ENCODE measurements at regions not wholly inside any gene's neighbourhood (a gene's known extent, or its start where the extent isn't known, plus 50 kb on each side); places are given as distances from the start of the nearest gene placed in this dataset.
A peak's percentile ranks its signal among the peaks of the same experiment; 100 is the strongest.

DNA sequence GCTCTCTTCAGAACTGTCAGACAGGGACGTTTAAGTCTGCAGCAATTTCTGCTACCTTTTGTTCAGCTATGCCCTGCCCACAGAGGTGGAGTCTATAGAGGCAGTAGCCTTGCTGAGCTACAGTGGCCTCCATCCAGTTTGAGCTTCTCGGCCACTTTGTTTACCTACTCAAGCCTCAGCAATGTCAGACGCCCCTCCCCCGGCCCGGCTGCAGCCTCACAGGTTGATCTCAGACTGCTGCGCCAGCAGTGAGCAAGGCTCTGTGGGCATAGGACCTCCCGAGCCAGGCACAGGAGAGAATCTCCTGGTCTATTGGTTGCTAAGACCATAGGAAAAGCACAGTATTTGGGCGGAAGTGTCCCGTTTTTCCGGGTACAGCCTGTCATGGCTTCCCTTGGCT lies 89.9 kb upstream of the PDC start:
- DNase-seq (ENCODE audit: low read depth): no peak
- Histone ChIP-seq H3K4me3 (ENCODE audit: low read length) (no peak overlapping the region), H3K9me3 (ENCODE audit: control insufficient read depth, low read length) (peaks cover 12% of the 10 kb centered on the region), H3K27me3 (replicated peaks; ENCODE audit: control insufficient read depth, insufficient read depth, low read length) (no peaks in the 10 kb centered on the region), H3K4me1 (ENCODE audit: control insufficient read depth, insufficient read depth, low read length) (no peaks in the 10 kb centered on the region), H3K9ac (ENCODE audit: low read length) (no peak overlapping the region), H3K36me3 (ENCODE audit: control insufficient read depth, insufficient read depth, low read length, severe bottlenecking) (no peaks in the 10 kb centered on the region)

DNA sequence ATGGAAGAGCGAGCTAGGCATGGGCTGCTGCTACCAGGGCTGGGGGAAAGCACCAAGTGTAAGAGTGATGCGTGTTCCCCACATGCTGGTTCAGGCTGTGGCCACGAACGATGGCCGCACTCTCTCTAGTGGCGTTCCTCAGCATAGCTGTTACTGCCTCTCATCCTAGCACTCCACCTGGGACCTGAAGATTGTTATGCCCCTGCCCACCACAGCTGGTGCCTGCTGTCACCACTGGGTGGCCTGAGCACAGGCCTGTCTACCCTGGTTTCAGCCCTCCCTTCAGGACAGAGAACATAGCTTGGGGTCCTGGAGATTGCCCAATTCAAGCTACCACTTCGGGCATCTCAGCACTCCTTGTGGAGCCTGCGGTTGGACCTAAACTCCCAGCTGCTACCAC lies 80.1 kb upstream of the PDC start:
- Histone ChIP-seq H3K9ac (ENCODE audit: low read length) (no peak overlapping the region), H3K4me3 (ENCODE audit: low read length) (no peak overlapping the region)

DNA sequence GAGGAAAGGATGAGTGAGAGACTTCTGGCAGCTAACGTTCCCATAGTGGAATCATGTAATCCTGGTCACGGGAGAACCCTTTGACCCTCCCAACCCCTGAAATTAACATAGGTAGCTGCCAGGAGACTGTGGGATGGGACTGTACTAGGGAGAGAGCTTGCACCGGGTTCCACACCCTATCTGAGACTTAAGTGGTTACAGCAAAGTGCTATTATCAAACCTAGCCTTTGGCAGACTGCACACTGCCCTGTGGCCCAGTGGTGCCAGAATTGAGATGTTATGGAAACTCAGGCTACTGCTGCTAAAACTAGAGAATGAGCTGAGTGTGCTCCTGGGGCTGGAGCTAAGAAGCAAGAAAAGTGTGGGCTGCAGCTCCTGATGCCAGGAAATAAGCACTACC lies 79.6 kb upstream of the PDC start:
- no peak overlapping the region for H3K4me3 ChIP-seq (ENCODE audit: low read length)
- DNase-seq (ENCODE audit: low read depth): no peak

More for the DNA sequence above, 80.1 kb upstream of the PDC start:
- no peaks in the 10 kb centered on the region for H3K27me3 ChIP-seq (replicated peaks; ENCODE audit: control insufficient read depth, insufficient read depth, low read length)
- no peaks in the 10 kb centered on the region for H3K36me3 ChIP-seq (ENCODE audit: control insufficient read depth, insufficient read depth, low read length, severe bottlenecking)
- H3K4me1 ChIP-seq (ENCODE audit: control insufficient read depth, insufficient read depth, low read length): peaks cover 17% of the 10 kb centered on the region
- peaks cover 11% of the 10 kb centered on the region for H3K9me3 ChIP-seq (ENCODE audit: control insufficient read depth, low read length)
- no peak for DNase-seq (ENCODE audit: low read depth)

GRCh38 chr1:186536273-186536890 lies 75.5 kb upstream of the PDC start:
- peak; percentile 49 for DNase-seq (ENCODE audit: low read depth)

More for the DNA sequence above, 79.6 kb upstream of the PDC start:
- Histone ChIP-seq H3K9ac (ENCODE audit: low read length) (no peak overlapping the region), H3K27me3 (replicated peaks; ENCODE audit: control insufficient read depth, insufficient read depth, low read length) (no peaks in the 10 kb centered on the region), H3K36me3 (ENCODE audit: control insufficient read depth, insufficient read depth, low read length, severe bottlenecking) (no peaks in the 10 kb centered on the region), H3K4me1 (ENCODE audit: control insufficient read depth, insufficient read depth, low read length) (peaks cover 22% of the 10 kb centered on the region), H3K9me3 (ENCODE audit: control insufficient read depth, low read length) (peaks cover 11% of the 10 kb centered on the region)

GRCh38 chr1:186535388-186536133 lies 74.6 kb upstream of the PDC start:
- peak overlapping the region; percentile 27 for H3K4me3 ChIP-seq (ENCODE audit: low read length)
- peaks cover 34% of the 10 kb centered on the region for H3K4me1 ChIP-seq (ENCODE audit: control insufficient read depth, insufficient read depth, low read length)
- H3K27me3 ChIP-seq (replicated peaks; ENCODE audit: control insufficient read depth, insufficient read depth, low read length): no peaks in the 10 kb centered on the region
- H3K9ac ChIP-seq (ENCODE audit: low read length): peak overlapping the region; percentile 30
- H3K36me3 ChIP-seq (ENCODE audit: control insufficient read depth, insufficient read depth, low read length, severe bottlenecking): no peaks in the 10 kb centered on the region
- H3K9me3 ChIP-seq (ENCODE audit: control insufficient read depth, low read length): no peaks in the 10 kb centered on the region
- peak; percentile 97 for DNase-seq (ENCODE audit: low read depth)

More at GRCh38 chr1:186536273-186536890, 75.5 kb upstream of the PDC start:
- peak overlapping the region; percentile 30 for H3K9ac ChIP-seq (ENCODE audit: low read length)
- H3K36me3 ChIP-seq (ENCODE audit: control insufficient read depth, insufficient read depth, low read length, severe bottlenecking): no peaks in the 10 kb centered on the region
- H3K27me3 ChIP-seq (replicated peaks; ENCODE audit: control insufficient read depth, insufficient read depth, low read length): no peaks in the 10 kb centered on the region
- no peaks in the 10 kb centered on the region for H3K9me3 ChIP-seq (ENCODE audit: control insufficient read depth, low read length)
- peak overlapping the region; percentile 27 for H3K4me3 ChIP-seq (ENCODE audit: low read length)
- H3K4me1 ChIP-seq (ENCODE audit: control insufficient read depth, insufficient read depth, low read length): peaks cover 38% of the 10 kb centered on the region

DNA sequence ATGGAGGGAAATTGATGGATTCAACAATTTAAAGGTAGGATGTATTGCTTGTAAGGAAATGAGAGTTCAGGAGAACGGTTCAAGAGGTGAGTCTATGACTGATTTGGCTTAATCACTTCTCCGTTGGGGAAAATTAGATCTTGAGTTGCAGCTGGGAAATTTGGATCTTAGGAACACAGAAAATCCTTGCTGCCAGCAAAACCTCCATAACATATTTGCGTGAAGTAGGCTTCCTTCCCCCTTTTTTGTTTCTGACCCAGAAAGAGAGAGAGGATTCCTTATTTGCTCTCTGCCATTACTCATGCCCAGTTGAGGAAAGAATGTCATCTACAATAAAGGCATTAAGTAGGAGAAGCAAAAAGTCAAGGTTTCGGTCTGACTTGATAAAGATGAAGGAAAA lies 73.5 kb upstream of the PDC start:
- H3K27me3 ChIP-seq (replicated peaks; ENCODE audit: control insufficient read depth, insufficient read depth, low read length): no peaks in the 10 kb centered on the region
- H3K9me3 ChIP-seq (ENCODE audit: control insufficient read depth, low read length): no peaks in the 10 kb centered on the region
- no peak for DNase-seq (ENCODE audit: low read depth)
- H3K4me3 ChIP-seq (ENCODE audit: low read length): no peak overlapping the region
- no peak overlapping the region for H3K9ac ChIP-seq (ENCODE audit: low read length)
- no peaks in the 10 kb centered on the region for H3K36me3 ChIP-seq (ENCODE audit: control insufficient read depth, insufficient read depth, low read length, severe bottlenecking)
- H3K4me1 ChIP-seq (ENCODE audit: control insufficient read depth, insufficient read depth, low read length): peaks cover 32% of the 10 kb centered on the region

DNA sequence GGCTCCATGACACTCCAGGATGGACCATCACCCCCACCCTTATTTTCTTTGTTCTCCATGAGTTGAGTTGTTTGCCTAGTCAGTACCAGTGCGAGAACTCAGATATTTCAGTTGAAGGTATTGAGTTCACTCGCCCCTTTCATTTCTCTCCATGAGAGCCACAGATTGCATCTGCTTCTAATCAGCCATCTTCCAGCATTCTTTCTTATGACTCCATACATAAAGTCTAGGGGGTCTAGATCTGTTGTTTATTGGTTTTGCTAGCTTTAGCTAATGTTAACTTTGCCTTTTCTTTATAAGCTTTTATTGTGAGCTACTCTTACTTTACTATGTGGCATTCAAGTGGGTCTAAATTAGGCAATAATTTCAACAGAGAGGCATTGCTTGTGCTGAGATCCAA lies 71.6 kb upstream of the PDC start:
- H3K9me3 ChIP-seq (ENCODE audit: control insufficient read depth, low read length): no peaks in the 10 kb centered on the region
- no peak overlapping the region for H3K4me3 ChIP-seq (ENCODE audit: low read length)
- no peak for DNase-seq (ENCODE audit: low read depth)
- H3K4me1 ChIP-seq (ENCODE audit: control insufficient read depth, insufficient read depth, low read length): peaks cover 32% of the 10 kb centered on the region
- H3K36me3 ChIP-seq (ENCODE audit: control insufficient read depth, insufficient read depth, low read length, severe bottlenecking): no peaks in the 10 kb centered on the region
- H3K9ac ChIP-seq (ENCODE audit: low read length): no peak overlapping the region
- H3K27me3 ChIP-seq (replicated peaks; ENCODE audit: control insufficient read depth, insufficient read depth, low read length): no peaks in the 10 kb centered on the region

DNA sequence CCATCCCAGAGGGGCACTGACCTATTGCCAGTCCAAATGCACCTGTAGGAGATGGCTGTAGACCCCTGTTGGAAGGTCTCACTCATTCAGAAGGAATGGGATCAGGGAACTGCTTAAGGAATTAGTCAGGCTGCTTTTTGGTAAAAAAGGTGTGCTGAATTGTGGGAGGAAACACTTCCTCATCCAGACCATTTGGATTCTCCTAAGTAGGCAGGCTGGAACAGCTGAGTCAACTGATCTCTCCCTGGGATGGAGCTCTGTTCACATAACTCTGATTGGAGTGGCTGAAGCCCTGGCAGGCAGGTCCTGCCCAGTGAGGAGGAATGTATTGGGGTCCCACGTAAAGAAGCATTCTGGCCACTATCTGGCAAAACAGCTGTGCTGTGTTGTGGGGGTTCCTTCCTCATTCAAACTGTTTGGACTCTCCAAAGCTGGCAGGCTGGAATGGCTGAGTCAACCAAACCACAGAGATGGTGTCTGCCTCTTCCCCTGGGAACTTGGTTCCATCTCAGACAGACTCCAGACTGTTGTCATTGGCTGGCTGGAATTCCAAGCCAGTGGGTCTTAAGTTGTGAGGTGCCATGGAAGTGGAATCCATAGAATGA lies 70.7 kb upstream of the PDC start:
- H3K9ac ChIP-seq (ENCODE audit: low read length): no peak overlapping the region
- DNase-seq (ENCODE audit: low read depth): no peak
- H3K9me3 ChIP-seq (ENCODE audit: control insufficient read depth, low read length): no peaks in the 10 kb centered on the region
- no peak overlapping the region for H3K4me3 ChIP-seq (ENCODE audit: low read length)
- peaks cover 27% of the 10 kb centered on the region for H3K4me1 ChIP-seq (ENCODE audit: control insufficient read depth, insufficient read depth, low read length)
- no peaks in the 10 kb centered on the region for H3K36me3 ChIP-seq (ENCODE audit: control insufficient read depth, insufficient read depth, low read length, severe bottlenecking)
- H3K27me3 ChIP-seq (replicated peaks; ENCODE audit: control insufficient read depth, insufficient read depth, low read length): no peaks in the 10 kb centered on the region

DNA sequence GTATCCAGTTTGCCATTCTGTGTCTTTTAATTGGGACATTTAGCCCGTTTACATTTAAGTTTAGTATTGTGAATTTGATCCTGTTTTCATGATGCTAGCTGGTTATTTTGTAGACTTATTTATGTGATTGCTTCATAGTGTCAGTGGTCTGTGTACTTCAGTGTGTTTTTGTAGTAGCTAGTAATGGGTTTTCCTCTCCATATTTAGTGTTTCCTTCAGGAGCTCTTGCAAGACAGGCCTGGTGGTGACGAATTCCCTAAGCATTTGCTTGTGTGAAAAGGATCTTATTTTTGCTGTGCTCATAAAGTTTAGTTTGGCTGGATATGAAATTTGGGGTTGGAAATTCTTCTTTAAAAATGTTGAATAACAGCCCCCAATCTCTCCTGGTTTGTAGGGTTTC lies 69.2 kb upstream of the PDC start:
- no peak overlapping the region for H3K4me3 ChIP-seq (ENCODE audit: low read length)
- H3K9me3 ChIP-seq (ENCODE audit: control insufficient read depth, low read length): no peaks in the 10 kb centered on the region
- H3K27me3 ChIP-seq (replicated peaks; ENCODE audit: control insufficient read depth, insufficient read depth, low read length): no peaks in the 10 kb centered on the region
- peaks cover 12% of the 10 kb centered on the region for H3K4me1 ChIP-seq (ENCODE audit: control insufficient read depth, insufficient read depth, low read length)
- DNase-seq (ENCODE audit: low read depth): no peak
- H3K9ac ChIP-seq (ENCODE audit: low read length): no peak overlapping the region
- no peaks in the 10 kb centered on the region for H3K36me3 ChIP-seq (ENCODE audit: control insufficient read depth, insufficient read depth, low read length, severe bottlenecking)

DNA sequence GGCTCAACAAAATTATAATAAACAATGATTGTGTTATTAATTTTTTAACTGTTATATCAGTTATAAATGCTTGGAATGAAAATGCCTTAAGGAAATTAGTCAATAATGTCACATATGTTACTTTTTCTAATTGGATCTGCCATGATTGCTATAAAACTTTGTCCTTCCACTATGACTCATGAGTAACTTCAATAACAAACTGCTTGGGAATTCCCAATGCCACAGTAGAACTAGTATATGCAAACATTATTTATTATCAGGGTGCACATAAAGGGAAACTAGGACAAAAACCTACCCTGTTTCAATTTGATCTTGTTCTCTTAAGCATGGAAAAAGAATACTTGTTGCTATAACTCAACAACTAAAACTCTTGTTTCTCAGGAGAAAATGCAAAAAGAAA lies 59.1 kb upstream of the PDC start:
- H3K27me3 ChIP-seq (replicated peaks; ENCODE audit: control insufficient read depth, insufficient read depth, low read length): no peaks in the 10 kb centered on the region
- no peaks in the 10 kb centered on the region for H3K36me3 ChIP-seq (ENCODE audit: control insufficient read depth, insufficient read depth, low read length, severe bottlenecking)
- peaks cover 5% of the 10 kb centered on the region for H3K4me1 ChIP-seq (ENCODE audit: control insufficient read depth, insufficient read depth, low read length)
- H3K9me3 ChIP-seq (ENCODE audit: control insufficient read depth, low read length): peaks cover 5% of the 10 kb centered on the region
- no peak for DNase-seq (ENCODE audit: low read depth)
- H3K9ac ChIP-seq (ENCODE audit: low read length): no peak overlapping the region
- H3K4me3 ChIP-seq (ENCODE audit: low read length): no peak overlapping the region

DNA sequence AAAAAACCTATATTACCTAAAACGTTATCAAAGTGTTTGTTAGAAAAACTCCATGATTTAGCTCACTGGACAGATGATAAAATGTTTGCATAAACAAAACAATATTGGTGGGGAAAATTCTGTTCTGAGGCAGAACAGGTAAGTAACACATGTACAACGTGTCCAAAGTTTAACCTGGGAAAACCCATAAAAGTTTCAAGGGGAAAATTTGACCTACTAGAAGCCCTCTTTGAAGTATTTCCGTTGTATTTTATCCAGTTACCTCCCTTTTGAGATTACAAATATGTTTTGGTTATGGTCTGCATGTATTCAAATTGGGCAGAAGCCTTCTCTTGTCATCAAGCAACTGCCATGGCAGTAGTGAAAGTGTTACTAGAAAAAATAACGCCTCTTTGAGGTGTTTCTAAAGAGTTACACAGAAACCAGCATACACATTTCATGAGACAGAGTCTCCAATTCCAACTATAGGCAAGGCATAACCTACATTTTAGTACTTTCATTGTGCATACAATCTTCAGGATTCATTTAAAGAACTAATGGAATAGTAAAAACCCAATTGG lies 58.0 kb upstream of the PDC start:
- no peaks in the 10 kb centered on the region for H3K36me3 ChIP-seq (ENCODE audit: control insufficient read depth, insufficient read depth, low read length, severe bottlenecking)
- peaks cover 10% of the 10 kb centered on the region for H3K4me1 ChIP-seq (ENCODE audit: control insufficient read depth, insufficient read depth, low read length)
- H3K27me3 ChIP-seq (replicated peaks; ENCODE audit: control insufficient read depth, insufficient read depth, low read length): no peaks in the 10 kb centered on the region
- no peak overlapping the region for H3K4me3 ChIP-seq (ENCODE audit: low read length)
- H3K9ac ChIP-seq (ENCODE audit: low read length): no peak overlapping the region
- DNase-seq (ENCODE audit: low read depth): no peak
- peaks cover 5% of the 10 kb centered on the region for H3K9me3 ChIP-seq (ENCODE audit: control insufficient read depth, low read length)
